Uterus (tissue), 2 donors: ENCODE measurements at regions not wholly inside any gene's neighbourhood (a gene's known extent, or its start where the extent isn't known, plus 50 kb on each side); places are given as distances from the start of the nearest gene placed in this dataset.

ENCODE experiments used
- CTCF ChIP-seq, 4 experiments: fragments of 200-600 bp in 2 of 4; fragments of 450-650 bp in 2 of 4; sonication (generic) in 2 of 4; IDR thresholded peaks; one replicate each; pipeline ENCODE4 v1.5.1; 2016 to 2019; ENCODE audit warnings: antibody characterized with exemption in 4 of 4, mild to moderate bottlenecking in 2 of 4, moderate library complexity in 1 of 4
- POLR2A ChIP-seq, 2 donors: fragments of 450-650 bp; IDR thresholded peaks; one replicate each; pipeline ENCODE4 v1.6.1; 2016; ENCODE audit warnings: antibody characterized with exemption in 2 of 2, mild to moderate bottlenecking in 1 of 2, moderate library complexity in 1 of 2

- TF ChIP-seq CTCF (IDR thresholded peaks at IDR 0.05) (no peak), POLR2A (IDR thresholded peaks at IDR 0.05) (no peak)
Observed at GRCh38 chr2:67660015-67660602, 263.0 kb downstream of the ETAA1 start.
